ENCODE measurements at regions not wholly inside any gene's neighbourhood (a gene's known extent, or its start where the extent isn't known, plus 50 kb on each side); places are given as distances from the start of the nearest gene placed in this dataset.

- Histone ChIP-seq H3K4me1 (ENCODE audit: control insufficient read depth, insufficient read depth, low read length, unreplicated experiment) (no peaks in the 10 kb centered on the region), H3K36me3 (ENCODE audit: insufficient read depth, low read length) (no peaks in the 10 kb centered on the region), H3K27ac (ENCODE audit: low read depth, low read length) (no peak overlapping the region), H3K4me3 (ENCODE audit: low read depth, low read length) (no peak overlapping the region), H2AFZ (ENCODE audit: low read length, unreplicated experiment) (no peak overlapping the region), H3K27me3 (ENCODE audit: insufficient read depth, low read length) (no peaks in the 10 kb centered on the region), H3K79me2 (ENCODE audit: control insufficient read depth, insufficient read depth, low read length, unreplicated experiment) (no peaks in the 10 kb centered on the region)
Measured at GRCh38 chr1:104348277-104348676, 598.6 kb downstream of the AMY1C start.

DNA sequence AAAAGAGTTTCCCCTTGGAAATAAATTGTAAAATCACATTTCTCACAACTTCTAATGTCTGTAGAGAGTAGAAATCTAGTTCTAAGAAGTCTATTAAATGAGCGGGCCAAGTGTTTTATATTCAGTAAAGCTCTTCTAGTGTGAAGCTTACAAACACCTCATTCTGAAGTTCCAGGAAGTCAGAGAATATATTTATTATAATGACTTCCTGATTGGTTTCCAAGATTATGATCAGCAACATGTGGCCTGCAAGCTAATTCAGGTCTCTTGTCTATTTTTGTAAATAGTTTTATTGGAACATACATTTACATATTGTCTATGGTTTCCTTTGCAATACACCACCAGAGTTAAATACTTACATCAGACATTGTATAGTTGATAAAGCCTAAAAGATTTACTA, 603.9 kb downstream of the AMY1C start:
- no peaks in the 10 kb centered on the region for H3K36me3 ChIP-seq (ENCODE audit: insufficient read depth, low read length)
- no peaks in the 10 kb centered on the region for H3K27me3 ChIP-seq (ENCODE audit: insufficient read depth, low read length)
- no peak overlapping the region for H3K4me3 ChIP-seq (ENCODE audit: low read depth, low read length)
- no peaks in the 10 kb centered on the region for H3K4me1 ChIP-seq (ENCODE audit: control insufficient read depth, insufficient read depth, low read length, unreplicated experiment)
- H3K27ac ChIP-seq (ENCODE audit: low read depth, low read length), result no peak overlapping the region
- no peak overlapping the region for H2AFZ ChIP-seq (ENCODE audit: low read length, unreplicated experiment)
- H3K79me2 ChIP-seq (ENCODE audit: control insufficient read depth, insufficient read depth, low read length, unreplicated experiment), result no peaks in the 10 kb centered on the region

DNA sequence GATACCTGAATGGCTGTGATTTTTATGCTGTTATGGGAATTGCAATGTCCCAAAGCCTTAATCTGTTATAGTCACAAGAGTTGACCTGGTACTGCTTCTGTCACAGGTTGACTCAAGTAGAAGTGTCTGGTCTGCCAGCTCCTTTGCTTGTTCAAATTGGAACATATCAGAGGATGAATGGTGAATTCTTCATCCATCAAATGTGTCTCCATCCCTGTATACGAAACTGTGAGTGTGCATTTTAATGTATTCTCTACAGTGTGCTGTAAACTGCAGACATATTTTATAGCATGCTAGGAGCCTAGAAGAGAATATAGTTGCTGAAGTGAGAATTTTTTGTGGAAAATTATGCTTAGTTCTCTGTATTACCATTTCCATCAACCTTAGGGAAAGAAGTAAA, 608.4 kb downstream of the AMY1C start:
- no peak overlapping the region for H3K27ac ChIP-seq (ENCODE audit: low read depth, low read length)
- H3K4me3 ChIP-seq (ENCODE audit: low read depth, low read length), result no peak overlapping the region
- H3K79me2 ChIP-seq (ENCODE audit: control insufficient read depth, insufficient read depth, low read length, unreplicated experiment), result no peaks in the 10 kb centered on the region
- H3K27me3 ChIP-seq (ENCODE audit: insufficient read depth, low read length), result no peaks in the 10 kb centered on the region
- H3K4me1 ChIP-seq (ENCODE audit: control insufficient read depth, insufficient read depth, low read length, unreplicated experiment), result no peaks in the 10 kb centered on the region
- no peak overlapping the region for H2AFZ ChIP-seq (ENCODE audit: low read length, unreplicated experiment)
- no peaks in the 10 kb centered on the region for H3K36me3 ChIP-seq (ENCODE audit: insufficient read depth, low read length)

GRCh38 chr1:104358621-104359020, 608.9 kb downstream of the AMY1C start:
- H3K4me1 ChIP-seq (ENCODE audit: control insufficient read depth, insufficient read depth, low read length, unreplicated experiment), result no peaks in the 10 kb centered on the region
- H3K4me3 ChIP-seq (ENCODE audit: low read depth, low read length), result no peak overlapping the region
- no peaks in the 10 kb centered on the region for H3K79me2 ChIP-seq (ENCODE audit: control insufficient read depth, insufficient read depth, low read length, unreplicated experiment)
- no peaks in the 10 kb centered on the region for H3K27me3 ChIP-seq (ENCODE audit: insufficient read depth, low read length)
- H3K27ac ChIP-seq (ENCODE audit: low read depth, low read length), result no peak overlapping the region
- no peak overlapping the region for H2AFZ ChIP-seq (ENCODE audit: low read length, unreplicated experiment)
- no peaks in the 10 kb centered on the region for H3K36me3 ChIP-seq (ENCODE audit: insufficient read depth, low read length)

DNA sequence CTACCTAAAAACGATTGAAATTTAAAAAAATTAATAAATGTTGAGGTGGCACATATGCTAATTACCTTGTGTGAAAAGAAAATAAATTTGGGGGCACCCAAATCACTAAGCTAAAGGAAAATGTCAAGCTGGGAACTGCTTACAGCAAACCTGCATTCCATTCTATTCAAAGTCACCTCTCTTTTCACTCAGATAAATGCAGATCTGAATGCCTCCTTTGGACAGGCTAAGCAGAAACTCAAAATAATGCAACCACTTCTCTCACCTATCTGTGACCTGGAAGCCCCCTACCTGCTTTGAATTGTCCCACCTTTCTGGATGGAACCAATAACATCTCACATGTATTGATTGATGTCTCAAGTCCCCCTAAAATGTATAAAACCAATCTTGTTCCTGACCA, 628.7 kb downstream of the AMY1C start:
- Histone ChIP-seq H3K36me3 (ENCODE audit: insufficient read depth, low read length) (no peaks in the 10 kb centered on the region), H2AFZ (ENCODE audit: low read length, unreplicated experiment) (no peak overlapping the region), H3K79me2 (ENCODE audit: control insufficient read depth, insufficient read depth, low read length, unreplicated experiment) (no peaks in the 10 kb centered on the region), H3K27me3 (ENCODE audit: insufficient read depth, low read length) (no peaks in the 10 kb centered on the region), H3K4me3 (ENCODE audit: low read depth, low read length) (no peak overlapping the region), H3K4me1 (ENCODE audit: control insufficient read depth, insufficient read depth, low read length, unreplicated experiment) (no peaks in the 10 kb centered on the region), H3K27ac (ENCODE audit: low read depth, low read length) (no peak overlapping the region)

- Histone ChIP-seq H3K27me3 (ENCODE audit: insufficient read depth, low read length) (no peaks in the 10 kb centered on the region), H3K36me3 (ENCODE audit: insufficient read depth, low read length) (no peaks in the 10 kb centered on the region), H3K4me1 (ENCODE audit: control insufficient read depth, insufficient read depth, low read length, unreplicated experiment) (no peaks in the 10 kb centered on the region), H3K27ac (ENCODE audit: low read depth, low read length) (no peak overlapping the region), H2AFZ (ENCODE audit: low read length, unreplicated experiment) (no peak overlapping the region), H3K79me2 (ENCODE audit: control insufficient read depth, insufficient read depth, low read length, unreplicated experiment) (no peaks in the 10 kb centered on the region), H3K4me3 (ENCODE audit: low read depth, low read length) (no peak overlapping the region)
Measured at GRCh38 chr1:104380003-104380402, 630.3 kb downstream of the AMY1C start.

DNA sequence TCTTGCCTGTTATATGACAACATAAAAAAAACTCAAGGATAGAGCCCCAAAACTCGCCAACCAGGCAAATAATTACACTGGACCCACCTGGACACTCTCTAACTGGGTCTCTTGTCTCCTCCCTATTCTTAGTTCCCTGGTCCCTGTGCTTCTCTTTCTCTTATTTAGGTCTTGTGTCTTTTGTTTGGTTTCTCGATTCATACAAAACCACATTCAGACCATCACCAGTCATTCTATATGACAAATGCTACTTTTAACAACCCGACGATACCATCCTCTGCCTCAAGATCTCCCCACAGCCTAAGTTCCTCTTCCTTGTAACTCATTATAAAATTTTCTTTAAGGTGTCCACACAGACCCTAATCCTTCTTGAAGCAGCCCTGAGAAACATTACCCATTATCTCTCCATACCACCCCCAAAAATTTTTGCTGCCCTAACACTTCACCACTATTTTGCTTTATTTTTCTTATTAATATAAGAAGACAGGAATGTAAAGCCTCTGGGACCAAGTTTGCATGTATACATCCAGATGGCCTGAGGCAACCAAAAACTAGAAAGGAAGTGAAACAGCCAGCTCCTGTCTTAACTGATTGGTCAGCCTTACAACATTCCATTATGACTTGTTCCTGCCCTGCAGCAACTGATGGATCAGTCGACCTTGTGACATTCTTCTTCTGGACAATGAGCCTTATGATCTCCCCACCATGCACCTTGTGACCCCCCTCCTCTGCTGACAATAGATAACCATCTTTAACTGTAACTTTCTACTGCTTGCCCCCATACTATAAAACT, 638.2 kb downstream of the AMY1C start:
- H3K79me2 ChIP-seq (ENCODE audit: control insufficient read depth, insufficient read depth, low read length, unreplicated experiment), result no peaks in the 10 kb centered on the region
- H3K4me1 ChIP-seq (ENCODE audit: control insufficient read depth, insufficient read depth, low read length, unreplicated experiment), result no peaks in the 10 kb centered on the region
- no peak overlapping the region for H2AFZ ChIP-seq (ENCODE audit: low read length, unreplicated experiment)
- H3K27me3 ChIP-seq (ENCODE audit: insufficient read depth, low read length), result no peaks in the 10 kb centered on the region
- no peak overlapping the region for H3K27ac ChIP-seq (ENCODE audit: low read depth, low read length)
- H3K4me3 ChIP-seq (ENCODE audit: low read depth, low read length), result no peak overlapping the region
- no peaks in the 10 kb centered on the region for H3K36me3 ChIP-seq (ENCODE audit: insufficient read depth, low read length)

- Histone ChIP-seq H3K27ac (ENCODE audit: low read depth, low read length) (no peak overlapping the region), H3K79me2 (ENCODE audit: control insufficient read depth, insufficient read depth, low read length, unreplicated experiment) (no peaks in the 10 kb centered on the region), H3K4me3 (ENCODE audit: low read depth, low read length) (no peak overlapping the region), H3K4me1 (ENCODE audit: control insufficient read depth, insufficient read depth, low read length, unreplicated experiment) (no peaks in the 10 kb centered on the region), H3K27me3 (ENCODE audit: insufficient read depth, low read length) (no peaks in the 10 kb centered on the region), H3K36me3 (ENCODE audit: insufficient read depth, low read length) (no peaks in the 10 kb centered on the region), H2AFZ (ENCODE audit: low read length, unreplicated experiment) (no peak overlapping the region)
Measured at GRCh38 chr1:104392552-104392951, 642.9 kb downstream of the AMY1C start.

GRCh38 chr1:104402178-104402577, 652.5 kb downstream of the AMY1C start:
- Histone ChIP-seq H3K36me3 (ENCODE audit: insufficient read depth, low read length) (no peaks in the 10 kb centered on the region), H3K79me2 (ENCODE audit: control insufficient read depth, insufficient read depth, low read length, unreplicated experiment) (no peaks in the 10 kb centered on the region), H3K4me3 (ENCODE audit: low read depth, low read length) (no peak overlapping the region), H3K27ac (ENCODE audit: low read depth, low read length) (no peak overlapping the region), H2AFZ (ENCODE audit: low read length, unreplicated experiment) (no peak overlapping the region), H3K27me3 (ENCODE audit: insufficient read depth, low read length) (no peaks in the 10 kb centered on the region), H3K4me1 (ENCODE audit: control insufficient read depth, insufficient read depth, low read length, unreplicated experiment) (no peaks in the 10 kb centered on the region)

- no peak overlapping the region for H3K27ac ChIP-seq (ENCODE audit: low read depth, low read length)
- no peaks in the 10 kb centered on the region for H3K36me3 ChIP-seq (ENCODE audit: insufficient read depth, low read length)
- no peaks in the 10 kb centered on the region for H3K4me1 ChIP-seq (ENCODE audit: control insufficient read depth, insufficient read depth, low read length, unreplicated experiment)
- no peaks in the 10 kb centered on the region for H3K79me2 ChIP-seq (ENCODE audit: control insufficient read depth, insufficient read depth, low read length, unreplicated experiment)
- H3K27me3 ChIP-seq (ENCODE audit: insufficient read depth, low read length), result no peaks in the 10 kb centered on the region
- no peak overlapping the region for H2AFZ ChIP-seq (ENCODE audit: low read length, unreplicated experiment)
- no peak overlapping the region for H3K4me3 ChIP-seq (ENCODE audit: low read depth, low read length)
Measured at GRCh38 chr1:104403883-104404282, 654.2 kb downstream of the AMY1C start.

DNA sequence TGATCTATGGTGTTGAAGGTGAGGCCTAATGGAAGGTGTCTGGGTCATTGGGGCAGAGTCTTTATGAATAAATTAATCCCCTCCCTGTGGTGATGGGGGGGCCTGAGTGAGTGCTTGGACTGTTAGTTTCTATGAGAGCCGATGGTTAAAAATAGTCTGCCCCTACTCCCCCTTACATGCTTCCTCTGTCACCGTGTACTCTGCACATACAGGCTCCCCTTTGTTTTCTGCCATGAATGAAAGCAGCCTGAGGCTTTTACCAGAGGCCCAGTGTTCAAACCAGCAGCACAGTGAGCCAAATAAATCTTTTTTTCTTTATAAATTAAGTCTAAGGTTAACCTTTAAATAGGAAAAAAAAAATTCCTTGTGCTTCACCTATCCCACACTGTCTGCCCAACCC, 657.0 kb downstream of the AMY1C start:
- Histone ChIP-seq H2AFZ (ENCODE audit: low read length, unreplicated experiment) (no peak overlapping the region), H3K27ac (ENCODE audit: low read depth, low read length) (no peak overlapping the region), H3K36me3 (ENCODE audit: insufficient read depth, low read length) (no peaks in the 10 kb centered on the region), H3K4me3 (ENCODE audit: low read depth, low read length) (no peak overlapping the region), H3K27me3 (ENCODE audit: insufficient read depth, low read length) (no peaks in the 10 kb centered on the region), H3K79me2 (ENCODE audit: control insufficient read depth, insufficient read depth, low read length, unreplicated experiment) (no peaks in the 10 kb centered on the region), H3K4me1 (ENCODE audit: control insufficient read depth, insufficient read depth, low read length, unreplicated experiment) (no peaks in the 10 kb centered on the region)

All from ACC112 (cell line).